Upper lobe of right lung (tissue), 1 donor: ENCODE measurements at regions not wholly inside any gene's neighbourhood (a gene's known extent, or its start where the extent isn't known, plus 50 kb on each side); places are given as distances from the start of the nearest gene placed in this dataset.

Experiments
- ATAC-seq: fragments of 200-7000 bp; cut with Tn5 transposase; one replicate; pipeline ENCODE4 v1.9.1; 2020; ENCODE audit warnings: mild to moderate bottlenecking, moderate library complexity
- DNase-seq: peaks from one replicate; pipeline ENCODE4 v3.0.0-alpha.2; 2020
- H3K27ac ChIP-seq: fragments of 200-600 bp; one replicate; pipeline ENCODE4 v1.8.0; 2022
- H3K27me3 ChIP-seq: fragments of 200-600 bp; one replicate; pipeline ENCODE4 v1.8.0; 2022; ENCODE audit warnings: mild to moderate bottlenecking
- H3K36me3 ChIP-seq: fragments of 200-600 bp; one replicate; pipeline ENCODE4 v1.8.0; 2022
- H3K4me1 ChIP-seq: fragments of 200-600 bp; one replicate; pipeline ENCODE4 v1.8.0; 2022
- H3K4me3 ChIP-seq: fragments of 200-600 bp; one replicate; pipeline ENCODE4 v1.8.0; 2022; ENCODE audit warnings: mild to moderate bottlenecking
- H3K9me3 ChIP-seq: fragments of 200-600 bp; one replicate; pipeline ENCODE4 v1.8.0; 2022
- CTCF ChIP-seq: fragments of 200-600 bp; IDR thresholded peaks from one replicate; pipeline ENCODE4 v1.8.0; 2022; ENCODE audit warnings: antibody characterized with exemption
- intact Hi-C: fragments of 100-400 bp; cut with DNase I; formaldehyde crosslinking; loops from one replicate; pipeline ENCODE4 v1.11.0; 2022
- donor health status: DM: no; HTN: yes; CAD: no; lungs with severe emphysema.

GRCh38 chr2:194104687-194105086, 1552.3 kb upstream of the SLC39A10 start:
- H3K4me1 ChIP-seq, result peaks cover 5% of the 10 kb centered on the region
- no peaks in the 10 kb centered on the region for H3K27me3 ChIP-seq
- ATAC-seq (peak; percentile 87), DNase-seq (no peak)
- no peak overlapping the region for H3K4me3 ChIP-seq
- no peaks in the 10 kb centered on the region for H3K9me3 ChIP-seq
- H3K27ac ChIP-seq, result no peak overlapping the region
- no peak for TF ChIP-seq CTCF
- intact Hi-C loops, result no loop called here
- H3K36me3 ChIP-seq, result no peaks in the 10 kb centered on the region

DNA sequence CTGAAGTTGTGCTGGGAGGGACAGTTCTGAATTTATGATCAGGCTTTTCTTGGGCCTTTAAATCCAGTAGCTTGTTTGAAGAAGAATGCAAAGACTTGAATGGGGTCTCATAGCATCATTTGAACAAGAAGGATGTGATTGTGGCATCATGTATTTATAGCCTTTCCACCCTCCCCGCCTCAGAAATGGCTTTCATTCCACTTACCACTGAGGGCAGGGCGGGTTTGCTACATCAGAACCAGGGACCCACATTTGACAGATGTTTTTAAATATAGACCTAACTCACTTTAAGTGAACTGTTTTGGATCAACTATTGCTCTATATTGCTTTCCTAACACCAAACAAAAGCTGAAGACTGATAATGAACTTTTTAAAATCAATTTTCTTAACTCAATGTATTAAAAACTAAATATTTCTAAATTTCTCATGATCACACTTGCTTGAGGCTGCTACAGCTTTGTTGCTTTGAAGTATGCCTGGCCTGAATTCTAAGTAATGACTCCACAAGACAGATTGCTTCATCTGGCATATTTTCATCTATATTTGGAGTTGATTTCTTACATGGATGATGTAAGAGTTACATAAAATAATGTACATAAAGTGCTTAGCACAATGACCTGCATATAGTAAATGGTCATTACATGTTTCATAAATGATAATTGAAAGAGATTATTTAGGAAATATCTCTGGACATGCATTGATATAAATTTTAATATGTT, 1552.9 kb upstream of the SLC39A10 start:
- Histone ChIP-seq H3K4me1 (peaks cover 5% of the 10 kb centered on the region), H3K9me3 (no peaks in the 10 kb centered on the region), H3K4me3 (no peak overlapping the region), H3K27ac (no peak overlapping the region), H3K27me3 (no peaks in the 10 kb centered on the region), H3K36me3 (no peaks in the 10 kb centered on the region)
- intact Hi-C loops, result no loop called here
- no peak for TF ChIP-seq CTCF
- DNase-seq (no peak), ATAC-seq (no peak)

GRCh38 chr2:194102546-194102945, 1554.5 kb upstream of the SLC39A10 start:
- intact Hi-C loops, result no loop called here
- Histone ChIP-seq H3K36me3 (no peaks in the 10 kb centered on the region), H3K9me3 (no peaks in the 10 kb centered on the region), H3K27me3 (no peaks in the 10 kb centered on the region), H3K27ac (no peak overlapping the region), H3K4me3 (no peak overlapping the region), H3K4me1 (peaks cover 5% of the 10 kb centered on the region)
- no peak for TF ChIP-seq CTCF
- DNase-seq, result no peak
- no peak for ATAC-seq

DNA sequence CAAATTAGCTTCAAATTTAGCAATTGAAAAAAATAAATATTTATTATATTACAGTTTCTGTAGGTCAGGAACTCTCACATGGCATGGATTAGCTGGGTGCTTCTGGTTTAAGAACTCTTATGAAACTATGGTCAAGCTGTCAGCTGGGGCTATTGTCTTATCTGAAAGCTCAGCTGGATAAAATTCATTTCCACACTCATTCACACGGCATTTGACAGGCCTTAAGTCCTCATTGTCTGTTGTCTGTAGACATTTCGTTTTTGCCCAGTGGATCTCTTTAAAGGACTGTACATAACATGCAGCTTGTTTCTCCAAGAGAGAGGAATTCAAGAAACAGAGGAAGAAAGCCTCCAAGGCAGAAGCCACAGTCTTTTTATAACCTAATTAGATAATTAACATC, 1556.8 kb upstream of the SLC39A10 start:
- no peaks in the 10 kb centered on the region for H3K36me3 ChIP-seq
- ATAC-seq, result no peak
- no peak overlapping the region for H3K4me3 ChIP-seq
- intact Hi-C loops, result no loop called here
- DNase-seq, result no peak
- no peak overlapping the region for H3K27ac ChIP-seq
- no peaks in the 10 kb centered on the region for H3K27me3 ChIP-seq
- H3K4me1 ChIP-seq, result peaks cover 5% of the 10 kb centered on the region
- TF ChIP-seq CTCF, result no peak
- H3K9me3 ChIP-seq, result no peaks in the 10 kb centered on the region

DNA sequence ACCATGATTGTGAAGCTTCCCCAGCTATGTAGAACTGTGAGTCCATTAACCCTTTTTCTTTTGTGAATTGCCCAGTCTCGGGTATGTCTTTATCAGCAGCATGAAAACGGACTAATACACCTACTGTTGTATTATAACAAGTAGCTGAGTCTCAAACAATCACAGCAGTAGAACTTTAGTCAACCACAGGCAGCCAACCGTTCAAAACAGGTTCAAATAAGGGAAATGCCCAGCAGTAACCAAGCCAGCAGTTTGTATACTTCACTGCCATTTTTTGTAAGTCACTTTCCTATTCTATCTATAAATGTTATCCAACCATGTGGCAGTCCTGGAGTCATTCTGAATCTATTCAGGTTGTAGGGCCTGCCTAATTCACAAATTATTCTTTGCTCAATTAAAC, 1560.6 kb upstream of the SLC39A10 start:
- Histone ChIP-seq H3K27me3 (no peaks in the 10 kb centered on the region), H3K4me3 (no peak overlapping the region), H3K4me1 (no peaks in the 10 kb centered on the region), H3K36me3 (no peaks in the 10 kb centered on the region), H3K9me3 (no peaks in the 10 kb centered on the region), H3K27ac (no peak overlapping the region)
- ATAC-seq, result no peak
- intact Hi-C loops, result no loop called here
- TF ChIP-seq CTCF, result no peak
- no peak for DNase-seq

DNA sequence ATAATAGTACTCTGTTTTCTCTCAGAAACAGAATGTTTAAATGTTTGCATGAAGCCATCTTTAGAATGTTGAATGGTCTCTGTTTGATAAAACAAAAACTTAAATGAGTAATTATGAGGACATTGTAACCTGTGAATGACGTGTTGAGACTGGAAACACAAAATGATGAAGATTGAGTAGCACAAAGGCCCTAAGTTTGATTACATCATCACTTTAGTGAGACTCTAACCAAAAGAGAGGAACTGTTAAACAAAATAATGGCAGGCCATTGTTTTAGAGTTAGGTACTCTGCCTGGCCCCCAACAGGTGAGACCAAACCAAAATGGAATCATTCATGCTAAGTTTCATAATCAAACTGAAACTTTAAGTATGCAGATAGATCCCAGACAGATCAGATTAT, 1561.7 kb upstream of the SLC39A10 start:
- H3K27ac ChIP-seq, result no peak overlapping the region
- intact Hi-C loops, result no loop called here
- no peak for ATAC-seq

More for the DNA sequence above, 1561.7 kb upstream of the SLC39A10 start:
- Histone ChIP-seq H3K4me1 (no peaks in the 10 kb centered on the region), H3K27me3 (no peaks in the 10 kb centered on the region), H3K9me3 (no peaks in the 10 kb centered on the region), H3K4me3 (no peak overlapping the region), H3K36me3 (no peaks in the 10 kb centered on the region)
- TF ChIP-seq CTCF, result no peak
- no peak for DNase-seq
